ENCODE measurements at regions not wholly inside any gene's neighbourhood (a gene's known extent, or its start where the extent isn't known, plus 50 kb on each side); places are given as distances from the start of the nearest gene placed in this dataset.

DNA sequence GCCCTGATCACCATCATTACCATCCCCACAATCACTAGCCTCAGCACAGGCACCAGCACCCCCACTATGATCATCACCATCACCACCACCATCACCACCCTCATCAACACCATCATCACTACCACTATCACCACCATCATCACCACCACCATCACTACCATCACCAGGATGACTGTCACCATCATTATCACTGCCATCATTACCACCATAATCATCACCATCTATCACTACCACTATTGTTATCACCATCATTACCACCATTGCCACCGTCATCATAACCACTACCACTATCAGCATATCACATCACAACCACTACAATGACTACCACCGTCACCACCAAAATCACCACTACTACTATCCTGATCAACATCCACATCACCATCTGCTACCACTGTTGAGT, 57.3 kb upstream of the CASZ1 start:
- Mint-ChIP-seq H3K9me3 (peaks cover 5% of the 10 kb centered on the region), H3K4me3 (no peak overlapping the region), H3K27ac (no peak overlapping the region), H3K36me3 (ENCODE audit: low read depth) (no peaks in the 10 kb centered on the region), H3K27me3 (ENCODE audit: insufficient read depth) (peaks cover 5% of the 10 kb centered on the region), H3K4me1 (peaks cover 5% of the 10 kb centered on the region)
- no peak for DNase-seq
- no peaks in the 10 kb centered on the region for H3K9me3 ChIP-seq (ENCODE audit: control insufficient read depth, low read length)
- H3K27ac ChIP-seq (ENCODE audit: low read depth, low read length) = no peak overlapping the region
- H3K27me3 ChIP-seq (ENCODE audit: control insufficient read depth, insufficient read depth, low read length, poor library complexity, severe bottlenecking) = no peaks in the 10 kb centered on the region
- no peak for TF ChIP-seq CTCF (conservative IDR thresholded peaks at IDR 0.05)
- no peak overlapping the region for H3K9ac ChIP-seq (ENCODE audit: extremely low read depth, low read length, poor library complexity, severe bottlenecking)
- WGBS, 2 experiments (ENCODE audit: insufficient coverage in 1 of 2, insufficient read length in 1 of 2) = 86% methylated on average over 2 of the region's 2 CpGs; no CpG with 5 or more reads in 1 of the 2 experiments
- no peaks in the 10 kb centered on the region for H3K36me3 ChIP-seq (ENCODE audit: control insufficient read depth, insufficient read depth, low read length)
- H3K4me3 ChIP-seq (ENCODE audit: low read length) = no peak overlapping the region
- no peaks in the 10 kb centered on the region for H3K4me1 ChIP-seq (ENCODE audit: control insufficient read depth, insufficient read depth, low read length)

DNA sequence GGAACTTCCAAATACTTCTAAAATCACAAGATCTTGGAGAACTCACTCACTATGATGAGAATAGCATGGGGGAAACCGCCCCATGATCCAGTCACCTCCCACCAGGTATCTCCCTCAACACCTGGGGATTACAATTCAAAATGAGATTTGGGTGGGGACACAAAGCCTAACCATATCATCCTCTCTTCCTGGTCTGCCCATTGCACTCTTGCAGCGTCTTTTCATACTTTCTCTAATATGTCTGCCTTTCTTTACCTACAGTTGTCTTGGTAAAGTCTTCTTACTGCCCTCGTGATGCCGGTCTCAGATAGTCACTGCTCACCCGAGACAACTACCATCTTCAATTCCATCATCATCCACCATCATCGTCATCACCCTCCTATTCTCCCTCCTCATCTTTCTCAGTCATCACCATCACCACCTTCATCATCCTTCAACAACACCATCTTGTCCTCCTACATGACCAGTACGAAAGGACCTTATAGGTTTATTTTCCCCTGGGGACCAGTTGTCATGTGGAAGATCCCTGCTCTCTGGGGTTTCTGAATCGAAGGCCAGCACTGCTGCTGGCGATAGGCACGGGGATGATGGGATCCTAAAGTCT, 58.5 kb upstream of the CASZ1 start:
- Histone ChIP-seq H3K4me3 (ENCODE audit: low read length) (no peak overlapping the region), H3K27me3 (ENCODE audit: control insufficient read depth, insufficient read depth, low read length, poor library complexity, severe bottlenecking) (no peaks in the 10 kb centered on the region), H3K27ac (ENCODE audit: low read depth, low read length) (no peak overlapping the region), H3K9ac (ENCODE audit: extremely low read depth, low read length, poor library complexity, severe bottlenecking) (no peak overlapping the region), H3K36me3 (ENCODE audit: control insufficient read depth, insufficient read depth, low read length) (no peaks in the 10 kb centered on the region), H3K9me3 (ENCODE audit: control insufficient read depth, low read length) (no peaks in the 10 kb centered on the region), H3K4me1 (ENCODE audit: control insufficient read depth, insufficient read depth, low read length) (no peaks in the 10 kb centered on the region)
- no peak for DNase-seq
- H3K4me1 Mint-ChIP-seq = peaks cover 5% of the 10 kb centered on the region
- peaks cover 7% of the 10 kb centered on the region for H3K27me3 Mint-ChIP-seq (ENCODE audit: insufficient read depth)
- WGBS, 2 experiments (ENCODE audit: insufficient coverage in 1 of 2, insufficient read length in 1 of 2) = 92 to 95% methylated on average over 8 to 10 of the region's 10 CpGs
- H3K9me3 Mint-ChIP-seq = peaks cover 5% of the 10 kb centered on the region
- H3K27ac Mint-ChIP-seq = no peak overlapping the region
- no peak for TF ChIP-seq CTCF (conservative IDR thresholded peaks at IDR 0.05)
- H3K36me3 Mint-ChIP-seq (ENCODE audit: low read depth) = no peaks in the 10 kb centered on the region
- H3K4me3 Mint-ChIP-seq = no peak overlapping the region

DNA sequence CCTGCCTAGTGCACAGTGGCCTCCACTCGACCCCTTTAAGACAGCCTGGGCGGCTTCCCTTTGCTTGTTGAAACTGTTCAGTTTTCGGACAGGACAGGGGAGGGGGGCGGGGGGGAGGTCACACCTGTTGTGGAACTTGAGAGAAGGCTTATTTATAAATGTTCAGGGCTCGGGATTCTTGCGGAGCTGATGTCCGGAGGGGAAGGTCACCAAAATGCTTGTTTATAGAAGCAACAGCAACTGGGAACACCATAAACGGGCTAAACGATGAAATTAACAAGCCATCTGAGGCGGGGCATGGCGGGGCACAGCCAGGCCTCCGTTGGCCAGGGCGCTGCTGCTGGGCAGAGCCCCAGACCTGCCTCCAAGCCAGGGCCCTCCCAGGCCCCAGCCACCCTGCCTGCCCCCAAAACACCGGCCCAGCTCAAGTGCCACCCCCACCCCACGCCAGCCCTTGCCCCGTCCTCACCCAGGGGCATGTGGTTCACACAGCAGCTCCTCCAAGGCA, 59.8 kb upstream of the CASZ1 start:
- WGBS, 2 experiments (ENCODE audit: insufficient coverage in 1 of 2, insufficient read length in 1 of 2) = 91 to 96% methylated on average over 9 to 16 of the region's 16 CpGs
- H3K4me1 ChIP-seq (ENCODE audit: control insufficient read depth, insufficient read depth, low read length) = no peaks in the 10 kb centered on the region
- Mint-ChIP-seq H3K4me1 (peaks cover 6% of the 10 kb centered on the region), H3K27ac (no peak overlapping the region), H3K36me3 (ENCODE audit: low read depth) (no peaks in the 10 kb centered on the region), H3K4me3 (no peak overlapping the region), H3K9me3 (peaks cover 5% of the 10 kb centered on the region), H3K27me3 (ENCODE audit: insufficient read depth) (peaks cover 15% of the 10 kb centered on the region)
- no peak overlapping the region for H3K9ac ChIP-seq (ENCODE audit: extremely low read depth, low read length, poor library complexity, severe bottlenecking)
- TF ChIP-seq CTCF (conservative IDR thresholded peaks at IDR 0.05) = no peak
- H3K27me3 ChIP-seq (ENCODE audit: control insufficient read depth, insufficient read depth, low read length, poor library complexity, severe bottlenecking) = no peaks in the 10 kb centered on the region
- H3K36me3 ChIP-seq (ENCODE audit: control insufficient read depth, insufficient read depth, low read length) = no peaks in the 10 kb centered on the region
- H3K9me3 ChIP-seq (ENCODE audit: control insufficient read depth, low read length) = no peaks in the 10 kb centered on the region
- no peak for DNase-seq
- no peak overlapping the region for H3K27ac ChIP-seq (ENCODE audit: low read depth, low read length)
- no peak overlapping the region for H3K4me3 ChIP-seq (ENCODE audit: low read length)

Data from endodermal cell (in vitro differentiated cells).